Osteocyte (in vitro differentiated cells): ENCODE measurements at regions not wholly inside any gene's neighbourhood (a gene's known extent, or its start where the extent isn't known, plus 50 kb on each side); places are given as distances from the start of the nearest gene placed in this dataset.

Experiments
- DNase-seq: peaks from one replicate; pipeline ENCODE4 v3.0.0; 2021; ENCODE audit warnings: mixed read lengths; ENCODE audit not compliant: unreplicated experiment; ENCODE audit errors: extremely low spot score
- H3K27ac Mint-ChIP-seq: one replicate; pipeline ENCODE4 v1.8.0; 2021; ENCODE audit warnings: mild to moderate bottlenecking, mixed read lengths; ENCODE audit not compliant: unreplicated experiment
- H3K27me3 Mint-ChIP-seq: one replicate; pipeline ENCODE4 v1.8.0; 2021; ENCODE audit warnings: mixed read lengths; ENCODE audit not compliant: unreplicated experiment
- H3K36me3 Mint-ChIP-seq: one replicate; pipeline ENCODE4 v1.8.0; 2021; ENCODE audit warnings: mixed read lengths; ENCODE audit not compliant: unreplicated experiment
- H3K4me1 Mint-ChIP-seq: one replicate; pipeline ENCODE4 v1.8.0; 2021; ENCODE audit warnings: mixed read lengths; ENCODE audit not compliant: unreplicated experiment
- H3K4me3 Mint-ChIP-seq: one replicate; pipeline ENCODE4 v1.8.0; 2021; ENCODE audit warnings: mild to moderate bottlenecking, moderate library complexity, mixed read lengths; ENCODE audit not compliant: unreplicated experiment
- H3K9me3 Mint-ChIP-seq: one replicate; pipeline ENCODE4 v1.8.0; 2021; ENCODE audit warnings: mixed read lengths; ENCODE audit not compliant: unreplicated experiment
- CTCF ChIP-seq: fragments of 200-600 bp; sonication (generic); IDR thresholded peaks from 2 replicates; pipeline ENCODE4 v1.5.0; 2021; ENCODE audit warnings: antibody characterized with exemption, mild to moderate bottlenecking, moderate library complexity

- H3K36me3 Mint-ChIP-seq: no peaks in the 10 kb centered on the region
- no peak overlapping the region for H3K4me3 Mint-ChIP-seq
- no peaks in the 10 kb centered on the region for H3K4me1 Mint-ChIP-seq
- H3K27ac Mint-ChIP-seq: no peak overlapping the region
- peaks cover 15% of the 10 kb centered on the region for H3K9me3 Mint-ChIP-seq
- no peak for DNase-seq
- TF ChIP-seq CTCF: no peak
- no peaks in the 10 kb centered on the region for H3K27me3 Mint-ChIP-seq
These were observed 162.9 kb upstream of the ALG10B start for GRCh38 chr12:38153737-38154061.

- Mint-ChIP-seq H3K27me3 (no peaks in the 10 kb centered on the region), H3K36me3 (no peaks in the 10 kb centered on the region), H3K27ac (no peak overlapping the region), H3K4me1 (no peaks in the 10 kb centered on the region), H3K4me3 (no peak overlapping the region), H3K9me3 (peaks cover 10% of the 10 kb centered on the region)
- no peak for TF ChIP-seq CTCF
- peak; percentile 82 for DNase-seq
These were observed 162.2 kb upstream of the ALG10B start for GRCh38 chr12:38154096-38155019.

GRCh38 chr12:38155020-38155395 lies 161.6 kb upstream of the ALG10B start:
- no peak for TF ChIP-seq CTCF
- no peaks in the 10 kb centered on the region for H3K27me3 Mint-ChIP-seq
- H3K9me3 Mint-ChIP-seq: peaks cover 10% of the 10 kb centered on the region
- H3K4me1 Mint-ChIP-seq: no peaks in the 10 kb centered on the region
- H3K4me3 Mint-ChIP-seq: no peak overlapping the region
- H3K36me3 Mint-ChIP-seq: no peaks in the 10 kb centered on the region
- DNase-seq: peak; percentile 79
- no peak overlapping the region for H3K27ac Mint-ChIP-seq

GRCh38 chr12:38155526-38156496 lies 160.8 kb upstream of the ALG10B start:
- no peak for TF ChIP-seq CTCF
- Mint-ChIP-seq H3K27me3 (no peaks in the 10 kb centered on the region), H3K4me3 (no peak overlapping the region), H3K27ac (no peak overlapping the region), H3K36me3 (no peaks in the 10 kb centered on the region), H3K9me3 (peaks cover 10% of the 10 kb centered on the region), H3K4me1 (no peaks in the 10 kb centered on the region)
- DNase-seq: peak; percentile 84
